ENCODE measurements at regions not wholly inside any gene's neighbourhood (a gene's known extent, or its start where the extent isn't known, plus 50 kb on each side); places are given as distances from the start of the nearest gene placed in this dataset.

DNA sequence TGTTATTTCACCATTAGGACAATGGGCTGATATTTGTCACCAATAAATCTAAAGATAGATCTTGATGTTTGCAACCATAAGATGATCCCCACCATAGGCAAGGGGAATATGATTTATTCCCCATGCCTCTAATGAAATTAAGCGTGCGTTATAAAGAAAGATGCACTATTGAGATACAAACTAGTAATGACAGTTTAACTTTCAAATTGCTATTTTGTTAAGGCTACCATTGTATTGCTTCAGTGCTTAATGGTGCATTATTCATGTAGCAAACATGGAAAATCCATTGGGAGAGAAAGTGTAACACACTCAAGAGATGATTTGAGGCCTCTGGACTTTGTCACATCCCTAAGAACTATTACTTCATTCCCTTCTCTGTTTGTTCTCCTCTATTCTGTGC is 108.9 kb upstream of the TRABD2B start:
- Histone ChIP-seq H3K9me3 (ENCODE audit: low read depth, low read length) (no peaks in the 10 kb centered on the region), H3K79me2 (ENCODE audit: insufficient read depth, low read length) (no peaks in the 10 kb centered on the region), H2AFZ (ENCODE audit: low read length) (no peak overlapping the region), H3K36me3 (ENCODE audit: insufficient read depth, low read length) (no peaks in the 10 kb centered on the region), H3K4me3 (ENCODE audit: insufficient read depth, low read length) (no peak overlapping the region), H3K4me2 (ENCODE audit: insufficient read depth, low read length) (no peak overlapping the region), H4K20me1 (ENCODE audit: insufficient read depth, low read length) (no peaks in the 10 kb centered on the region), H3K27ac (ENCODE audit: low read depth, low read length) (no peak overlapping the region), H3K4me1 (ENCODE audit: insufficient read depth, low read length) (no peaks in the 10 kb centered on the region), H3K27me3 (ENCODE audit: insufficient read depth, low read length) (no peaks in the 10 kb centered on the region)
- DNase-seq (ENCODE audit: insufficient read length, low spot score, missing footprints), result no peak
- TF ChIP-seq, protein P1, sequence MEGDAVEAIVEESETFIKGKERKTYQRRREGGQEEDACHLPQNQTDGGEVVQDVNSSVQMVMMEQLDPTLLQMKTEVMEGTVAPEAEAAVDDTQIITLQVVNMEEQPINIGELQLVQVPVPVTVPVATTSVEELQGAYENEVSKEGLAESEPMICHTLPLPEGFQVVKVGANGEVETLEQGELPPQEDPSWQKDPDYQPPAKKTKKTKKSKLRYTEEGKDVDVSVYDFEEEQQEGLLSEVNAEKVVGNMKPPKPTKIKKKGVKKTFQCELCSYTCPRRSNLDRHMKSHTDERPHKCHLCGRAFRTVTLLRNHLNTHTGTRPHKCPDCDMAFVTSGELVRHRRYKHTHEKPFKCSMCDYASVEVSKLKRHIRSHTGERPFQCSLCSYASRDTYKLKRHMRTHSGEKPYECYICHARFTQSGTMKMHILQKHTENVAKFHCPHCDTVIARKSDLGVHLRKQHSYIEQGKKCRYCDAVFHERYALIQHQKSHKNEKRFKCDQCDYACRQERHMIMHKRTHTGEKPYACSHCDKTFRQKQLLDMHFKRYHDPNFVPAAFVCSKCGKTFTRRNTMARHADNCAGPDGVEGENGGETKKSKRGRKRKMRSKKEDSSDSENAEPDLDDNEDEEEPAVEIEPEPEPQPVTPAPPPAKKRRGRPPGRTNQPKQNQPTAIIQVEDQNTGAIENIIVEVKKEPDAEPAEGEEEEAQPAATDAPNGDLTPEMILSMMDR (IDR thresholded peaks at IDR 0.05; ENCODE audit: extremely low read depth, low read depth, low read length), result no peak

DNA sequence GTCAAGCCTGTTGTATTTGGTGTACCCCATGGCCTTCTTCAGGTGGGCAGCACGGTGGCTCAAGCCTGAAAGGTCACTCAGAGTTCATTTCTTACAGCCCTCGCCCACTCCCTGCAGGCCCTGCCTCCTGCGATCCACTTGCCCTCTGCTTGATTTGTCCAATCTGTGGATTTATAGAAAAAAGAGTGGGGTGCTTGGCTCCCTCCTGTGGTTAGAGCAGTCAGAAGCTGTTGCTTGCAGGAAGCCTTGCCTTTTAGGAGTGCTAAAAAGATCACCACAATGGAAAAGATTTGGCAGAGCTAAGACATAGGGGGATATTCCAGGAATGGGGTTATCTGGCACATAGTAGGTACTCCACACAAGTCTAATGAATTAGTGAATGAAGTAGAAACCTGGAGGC is 108.0 kb upstream of the TRABD2B start:
- H3K4me3 ChIP-seq (ENCODE audit: insufficient read depth, low read length), result no peak overlapping the region
- H3K79me2 ChIP-seq (ENCODE audit: insufficient read depth, low read length), result no peaks in the 10 kb centered on the region
- H3K36me3 ChIP-seq (ENCODE audit: insufficient read depth, low read length), result no peaks in the 10 kb centered on the region
- no peak overlapping the region for H2AFZ ChIP-seq (ENCODE audit: low read length)
- no peak overlapping the region for H3K27ac ChIP-seq (ENCODE audit: low read depth, low read length)
- no peak for DNase-seq (ENCODE audit: insufficient read length, low spot score, missing footprints)
- no peaks in the 10 kb centered on the region for H4K20me1 ChIP-seq (ENCODE audit: insufficient read depth, low read length)
- no peaks in the 10 kb centered on the region for H3K4me1 ChIP-seq (ENCODE audit: insufficient read depth, low read length)
- H3K4me2 ChIP-seq (ENCODE audit: insufficient read depth, low read length), result no peak overlapping the region
- H3K27me3 ChIP-seq (ENCODE audit: insufficient read depth, low read length), result no peaks in the 10 kb centered on the region
- no peaks in the 10 kb centered on the region for H3K9me3 ChIP-seq (ENCODE audit: low read depth, low read length)
- TF ChIP-seq, protein P1 (IDR thresholded peaks at IDR 0.05; ENCODE audit: extremely low read depth, low read depth, low read length), result peak; percentile 45

DNA sequence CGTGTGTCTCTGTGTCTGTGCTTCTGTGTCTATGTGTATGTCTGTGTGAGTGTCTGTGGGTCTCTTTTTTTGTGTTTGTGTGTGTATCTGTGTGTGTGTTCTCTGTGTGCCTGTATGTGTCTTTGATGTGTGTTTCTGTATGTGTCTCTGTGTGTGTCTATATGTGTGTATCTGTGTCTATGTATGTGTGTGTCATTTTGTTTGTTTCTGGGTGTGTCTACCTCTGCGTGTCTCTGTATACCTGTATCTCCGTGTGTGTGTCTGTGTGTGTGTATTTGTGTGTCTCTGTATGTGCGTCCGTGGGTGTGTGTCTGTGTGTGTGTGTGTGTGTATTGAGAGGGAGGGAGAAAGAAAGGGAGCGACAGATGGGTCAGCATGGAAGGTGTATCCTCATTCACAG is 106.3 kb upstream of the TRABD2B start:
- no peaks in the 10 kb centered on the region for H3K4me1 ChIP-seq (ENCODE audit: insufficient read depth, low read length)
- H3K36me3 ChIP-seq (ENCODE audit: insufficient read depth, low read length), result no peaks in the 10 kb centered on the region
- no peaks in the 10 kb centered on the region for H3K9me3 ChIP-seq (ENCODE audit: low read depth, low read length)
- H4K20me1 ChIP-seq (ENCODE audit: insufficient read depth, low read length), result no peaks in the 10 kb centered on the region
- H3K79me2 ChIP-seq (ENCODE audit: insufficient read depth, low read length), result no peaks in the 10 kb centered on the region
- TF ChIP-seq, protein P1 (IDR thresholded peaks at IDR 0.05; ENCODE audit: extremely low read depth, low read depth, low read length), result no peak
- H2AFZ ChIP-seq (ENCODE audit: low read length), result no peak overlapping the region
- H3K27me3 ChIP-seq (ENCODE audit: insufficient read depth, low read length), result no peaks in the 10 kb centered on the region
- H3K4me2 ChIP-seq (ENCODE audit: insufficient read depth, low read length), result no peak overlapping the region
- no peak overlapping the region for H3K27ac ChIP-seq (ENCODE audit: low read depth, low read length)
- DNase-seq (ENCODE audit: insufficient read length, low spot score, missing footprints), result no peak
- H3K4me3 ChIP-seq (ENCODE audit: insufficient read depth, low read length), result no peak overlapping the region

DNA sequence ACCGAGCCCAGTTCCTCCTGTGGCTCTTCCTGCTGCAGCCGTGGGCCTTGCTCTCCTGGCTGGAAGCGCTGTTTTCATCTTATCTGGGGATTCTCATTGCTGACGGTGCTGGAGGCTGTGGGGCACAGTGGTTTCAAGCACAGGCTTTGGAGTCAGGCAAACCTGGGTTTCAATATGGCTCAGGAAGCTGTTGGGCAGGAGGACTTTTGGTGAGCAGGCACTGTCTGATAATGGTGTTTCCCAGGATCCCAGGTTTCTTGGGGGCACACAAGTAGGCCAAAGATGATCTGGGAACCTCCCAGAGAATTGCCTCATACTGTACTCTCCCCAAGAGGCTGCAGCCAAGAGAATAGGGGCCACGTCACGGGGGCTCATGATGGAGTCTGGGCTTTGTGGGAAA is 105.6 kb upstream of the TRABD2B start:
- no peak overlapping the region for H2AFZ ChIP-seq (ENCODE audit: low read length)
- no peaks in the 10 kb centered on the region for H4K20me1 ChIP-seq (ENCODE audit: insufficient read depth, low read length)
- no peak for DNase-seq (ENCODE audit: insufficient read length, low spot score, missing footprints)
- H3K27me3 ChIP-seq (ENCODE audit: insufficient read depth, low read length), result peaks cover 2% of the 10 kb centered on the region
- H3K36me3 ChIP-seq (ENCODE audit: insufficient read depth, low read length), result no peaks in the 10 kb centered on the region
- H3K4me1 ChIP-seq (ENCODE audit: insufficient read depth, low read length), result no peaks in the 10 kb centered on the region
- TF ChIP-seq, protein P1 (IDR thresholded peaks at IDR 0.05; ENCODE audit: extremely low read depth, low read depth, low read length), result no peak
- H3K79me2 ChIP-seq (ENCODE audit: insufficient read depth, low read length), result no peaks in the 10 kb centered on the region
- H3K4me3 ChIP-seq (ENCODE audit: insufficient read depth, low read length), result no peak overlapping the region
- no peak overlapping the region for H3K4me2 ChIP-seq (ENCODE audit: insufficient read depth, low read length)
- no peak overlapping the region for H3K27ac ChIP-seq (ENCODE audit: low read depth, low read length)
- H3K9me3 ChIP-seq (ENCODE audit: low read depth, low read length), result no peaks in the 10 kb centered on the region

All from osteoblast (primary cell).